ENCODE measurements at regions not wholly inside any gene's neighbourhood (a gene's known extent, or its start where the extent isn't known, plus 50 kb on each side); places are given as distances from the start of the nearest gene placed in this dataset.

DNA sequence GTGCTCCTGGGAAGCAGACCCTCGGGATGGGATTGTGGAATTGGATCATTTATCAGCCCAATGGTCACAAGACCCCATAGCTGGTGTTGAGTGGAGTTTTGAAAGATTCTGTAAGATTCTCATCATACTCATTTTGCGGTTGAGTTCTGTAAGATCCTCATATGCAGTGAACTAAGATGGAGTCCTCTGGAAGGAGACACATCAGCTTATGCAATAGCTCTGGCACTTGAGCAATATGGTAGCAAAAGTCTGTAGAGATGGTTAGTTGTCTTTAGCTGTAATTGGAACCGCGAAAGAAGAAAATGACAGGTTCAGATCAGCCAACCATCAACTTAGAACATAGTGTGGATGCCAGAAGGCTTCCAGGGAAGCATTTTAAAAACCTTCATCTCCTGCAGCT lies 184.5 kb upstream of the TSC22D2 start:
- no peak for FAIRE-seq

DNA sequence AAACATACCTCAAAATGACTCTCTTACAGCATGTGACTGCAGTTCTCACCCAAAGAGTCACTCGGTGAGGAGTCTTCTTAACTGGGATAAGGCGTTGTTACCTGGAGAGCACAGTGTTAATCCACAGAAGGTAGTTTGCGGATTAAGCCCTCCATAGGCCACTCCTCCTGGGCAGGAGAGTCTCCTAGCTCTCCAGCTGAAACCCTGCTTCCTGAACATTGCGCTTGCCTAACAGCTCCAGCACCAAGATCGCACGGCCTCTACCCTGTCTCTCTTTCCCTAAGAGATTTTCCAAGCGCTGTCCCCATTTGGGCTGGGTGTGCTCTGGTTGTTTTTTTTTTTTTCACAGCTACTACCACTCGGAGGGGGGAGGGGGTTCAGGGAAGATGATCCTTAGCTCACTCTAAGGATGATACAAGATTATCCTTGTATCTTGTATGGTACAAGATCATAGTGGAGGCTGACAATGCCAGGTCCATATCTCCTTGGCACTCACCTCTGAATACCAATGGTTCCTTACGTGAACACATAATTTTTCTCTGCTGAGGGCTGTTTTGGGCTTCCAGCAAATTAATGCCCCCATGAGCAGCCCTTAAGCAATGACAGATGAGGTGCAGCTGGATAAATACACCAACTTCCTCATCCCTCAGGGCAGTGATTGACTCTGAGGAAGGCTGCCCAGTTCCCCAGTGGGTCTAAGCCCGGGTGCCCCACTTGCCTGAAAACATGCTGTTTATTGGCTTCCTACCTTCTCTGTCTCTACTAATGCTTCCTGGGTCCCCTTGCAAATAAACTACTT lies 185.2 kb upstream of the TSC22D2 start:
- DNase-seq (ENCODE audit: insufficient read length, low spot score) (no peak), FAIRE-seq (no peak)
- TF ChIP-seq, protein P1, sequence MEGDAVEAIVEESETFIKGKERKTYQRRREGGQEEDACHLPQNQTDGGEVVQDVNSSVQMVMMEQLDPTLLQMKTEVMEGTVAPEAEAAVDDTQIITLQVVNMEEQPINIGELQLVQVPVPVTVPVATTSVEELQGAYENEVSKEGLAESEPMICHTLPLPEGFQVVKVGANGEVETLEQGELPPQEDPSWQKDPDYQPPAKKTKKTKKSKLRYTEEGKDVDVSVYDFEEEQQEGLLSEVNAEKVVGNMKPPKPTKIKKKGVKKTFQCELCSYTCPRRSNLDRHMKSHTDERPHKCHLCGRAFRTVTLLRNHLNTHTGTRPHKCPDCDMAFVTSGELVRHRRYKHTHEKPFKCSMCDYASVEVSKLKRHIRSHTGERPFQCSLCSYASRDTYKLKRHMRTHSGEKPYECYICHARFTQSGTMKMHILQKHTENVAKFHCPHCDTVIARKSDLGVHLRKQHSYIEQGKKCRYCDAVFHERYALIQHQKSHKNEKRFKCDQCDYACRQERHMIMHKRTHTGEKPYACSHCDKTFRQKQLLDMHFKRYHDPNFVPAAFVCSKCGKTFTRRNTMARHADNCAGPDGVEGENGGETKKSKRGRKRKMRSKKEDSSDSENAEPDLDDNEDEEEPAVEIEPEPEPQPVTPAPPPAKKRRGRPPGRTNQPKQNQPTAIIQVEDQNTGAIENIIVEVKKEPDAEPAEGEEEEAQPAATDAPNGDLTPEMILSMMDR (IDR thresholded peaks at IDR 0.05; ENCODE audit: insufficient read depth, missing control alignments), result no peak

More for the DNA sequence above, 184.5 kb upstream of the TSC22D2 start:
- TF ChIP-seq, protein P1 (IDR thresholded peaks at IDR 0.05; ENCODE audit: insufficient read depth, missing control alignments), result no peak
- DNase-seq (ENCODE audit: insufficient read length, low spot score), result no peak

DNA sequence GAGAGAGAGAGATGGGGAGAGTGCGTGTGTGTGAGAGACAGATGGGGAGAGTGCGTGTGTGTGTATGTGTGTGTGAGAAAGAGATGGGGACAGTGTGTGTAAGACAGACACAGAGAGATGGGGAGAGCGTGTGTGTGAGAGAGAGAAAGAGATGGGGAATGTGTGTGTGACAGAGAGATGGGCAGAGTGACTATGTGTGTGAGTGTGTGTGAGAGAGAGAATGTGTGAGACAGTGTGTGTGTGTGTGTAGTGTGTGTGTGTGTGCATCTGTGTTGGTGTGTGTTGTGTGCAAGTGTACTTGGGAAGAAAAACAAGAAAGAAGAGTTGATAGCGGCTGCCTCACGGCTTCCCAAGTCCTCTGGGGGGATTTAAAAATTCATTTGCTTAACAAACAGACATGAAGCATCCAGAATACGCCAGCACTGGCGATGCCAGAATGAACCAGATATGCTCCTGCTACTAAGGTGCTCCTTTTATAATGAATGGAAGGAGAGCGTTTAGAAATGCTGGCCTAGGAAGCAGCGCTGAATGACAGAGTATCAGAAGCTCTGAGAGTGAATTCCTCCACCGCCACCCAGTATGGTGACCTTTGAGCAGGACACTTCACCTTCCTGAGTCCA lies 186.1 kb upstream of the TSC22D2 start:
- DNase-seq (ENCODE audit: insufficient read length, low spot score) (no peak), FAIRE-seq (no peak)
- TF ChIP-seq, protein P1 (IDR thresholded peaks at IDR 0.05; ENCODE audit: insufficient read depth, missing control alignments), result no peak

DNA sequence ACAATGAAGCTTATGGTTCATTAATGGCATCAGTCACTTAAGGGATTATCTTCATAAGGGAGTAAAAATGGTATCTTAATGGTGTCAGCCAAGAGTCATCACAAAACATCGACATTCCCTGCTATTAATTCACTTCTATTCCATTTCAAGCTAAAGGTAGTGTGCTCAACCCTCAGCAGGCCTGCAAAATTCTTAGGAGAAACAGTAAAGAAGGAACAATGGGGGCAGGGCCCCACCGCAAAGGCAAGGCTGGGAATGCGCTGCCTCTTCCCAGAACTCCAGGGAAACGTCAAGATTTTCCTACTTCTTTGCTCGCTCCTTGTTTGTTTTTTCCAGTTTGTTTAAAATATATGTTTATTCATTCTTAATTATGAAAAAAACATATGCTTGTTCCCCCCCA lies 187.3 kb upstream of the TSC22D2 start:
- FAIRE-seq (no peak), DNase-seq (ENCODE audit: insufficient read length, low spot score) (no peak)
- TF ChIP-seq, protein P1 (IDR thresholded peaks at IDR 0.05; ENCODE audit: insufficient read depth, missing control alignments), result no peak

DNA sequence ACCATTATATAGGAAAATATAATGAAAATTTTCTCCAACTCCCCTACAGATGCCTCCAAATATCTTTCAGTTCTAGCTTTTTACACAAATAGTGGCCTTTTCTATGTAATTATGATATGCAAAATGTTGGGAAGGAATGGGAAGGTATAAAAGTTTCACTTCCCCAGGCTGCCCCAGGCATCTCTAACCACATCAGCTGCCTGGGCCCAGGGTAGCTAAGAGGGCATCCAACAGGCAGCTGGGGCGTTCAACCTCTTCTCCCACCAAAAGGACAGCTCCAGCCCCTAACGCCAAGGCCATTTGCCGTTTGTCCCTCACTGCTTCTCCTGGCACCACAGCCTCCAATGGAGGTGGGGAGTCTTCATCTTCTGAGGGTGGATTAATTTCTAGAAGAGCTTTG lies 188.1 kb upstream of the TSC22D2 start:
- FAIRE-seq (no peak), DNase-seq (ENCODE audit: insufficient read length, low spot score) (no peak)
- TF ChIP-seq, protein P1 (IDR thresholded peaks at IDR 0.05; ENCODE audit: insufficient read depth, missing control alignments), result no peak

DNA sequence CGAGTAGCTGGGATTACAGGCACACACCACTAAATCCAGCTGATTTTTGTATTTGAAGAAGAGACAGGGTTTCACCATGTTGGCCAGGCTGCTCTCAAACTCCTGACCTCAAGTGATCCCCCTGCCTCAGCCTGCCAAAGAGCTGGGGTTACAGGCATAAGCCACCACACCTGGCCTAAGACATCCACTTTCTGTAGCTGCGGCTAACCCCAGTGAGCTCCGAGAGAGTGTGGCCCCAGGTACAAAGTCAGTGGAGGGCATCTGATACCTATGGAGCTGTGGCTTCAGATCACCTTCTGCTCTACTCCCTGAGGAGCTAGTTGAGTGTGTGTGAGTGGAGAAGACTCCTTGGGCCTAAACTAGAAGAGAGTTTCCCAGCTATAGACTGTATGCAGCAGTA lies 189.3 kb upstream of the TSC22D2 start:
- no peak for FAIRE-seq
- no peak for DNase-seq (ENCODE audit: insufficient read length, low spot score)

More for the DNA sequence above, 189.3 kb upstream of the TSC22D2 start:
- TF ChIP-seq, protein P1 (IDR thresholded peaks at IDR 0.05; ENCODE audit: insufficient read depth, missing control alignments), result no peak

Data from D721Med (cell line).